ENCODE measurements at regions not wholly inside any gene's neighbourhood (a gene's known extent, or its start where the extent isn't known, plus 50 kb on each side); places are given as distances from the start of the nearest gene placed in this dataset.

- TF ChIP-seq FOS (IDR thresholded peaks at IDR 0.05; ENCODE audit: borderline replicate concordance, extremely low read depth, insufficient read length), result no peak
- TF ChIP-seq EP300 (IDR thresholded peaks at IDR 0.05; ENCODE audit: borderline replicate concordance in 1 of 2, control insufficient read depth in 1 of 2, low read depth in 2 of 2, low read length in 2 of 2), result no peak
- TF ChIP-seq ELK1 (IDR thresholded peaks at IDR 0.05; ENCODE audit: low read depth, low read length), result no peak
- no peak for TF ChIP-seq USF2 (IDR thresholded peaks at IDR 0.05; ENCODE audit: borderline replicate concordance, low read depth, low read length)
- TF ChIP-seq POLR2A (IDR thresholded peaks at IDR 0.05; ENCODE audit: low read depth, low read length), result no peak
- no peak for TF ChIP-seq SRF (IDR thresholded peaks at IDR 0.05; ENCODE audit: low read depth in 2 of 2, low read length in 2 of 2)
- TF ChIP-seq NR2C1 (IDR thresholded peaks at IDR 0.05), result no peak
- TF ChIP-seq CTCF (IDR thresholded peaks at IDR 0.05 in 2 of 3, conservative IDR thresholded peaks at IDR 0.05 in 1 of 3; ENCODE audit: control insufficient read depth in 2 of 3, extremely low read depth in 1 of 3, insufficient read depth in 1 of 3, low read depth in 3 of 3, low read length in 3 of 3), result no peak
- no peak for TF ChIP-seq SUPT20H (IDR thresholded peaks at IDR 0.05; ENCODE audit: borderline replicate concordance, control insufficient read depth, low read depth, low read length)
- 0 out of 2 replicates have a peak, but pooled peaks have one; percentile 16 for TF ChIP-seq POLR2AphosphoS5 (IDR thresholded peaks at IDR 0.05; ENCODE audit: low read length)
- no peak for TF ChIP-seq GABPA (IDR thresholded peaks at IDR 0.05; ENCODE audit: low read depth)
- no peak for TF ChIP-seq RAD21 (IDR thresholded peaks at IDR 0.05; ENCODE audit: insufficient read depth, low read depth, low read length)
- no peak for TF ChIP-seq POLR2AphosphoS2 (IDR thresholded peaks at IDR 0.05; ENCODE audit: low read depth, low read length)
Observed at GRCh38 chr4:184329235-184329634, 111.6 kb upstream of the ENPP6 start.
